Type B pancreatic cell (in vitro differentiated cells): ENCODE measurements at regions not wholly inside any gene's neighbourhood (a gene's known extent, or its start where the extent isn't known, plus 50 kb on each side); places are given as distances from the start of the nearest gene placed in this dataset.

ENCODE experiments used
- DNase-seq: peaks from one replicate; pipeline ENCODE4 v3.0.0; 2021; ENCODE audit warnings: mixed read lengths; ENCODE audit not compliant: unreplicated experiment; ENCODE audit errors: extremely low spot score
- H3K27ac Mint-ChIP-seq: 2 replicates; pipeline ENCODE4 v1.8.0; 2021; ENCODE audit warnings: mild to moderate bottlenecking, mixed read lengths
- H3K27me3 Mint-ChIP-seq: 2 replicates; pipeline ENCODE4 v1.8.0; 2021; ENCODE audit warnings: mixed read lengths
- H3K36me3 Mint-ChIP-seq: 2 replicates; pipeline ENCODE4 v1.8.0; 2021; ENCODE audit warnings: mixed read lengths
- H3K4me1 Mint-ChIP-seq: one replicate; pipeline ENCODE4 v1.8.0; 2021; ENCODE audit warnings: mixed read lengths; ENCODE audit not compliant: unreplicated experiment
- H3K4me3 Mint-ChIP-seq: 2 replicates; pipeline ENCODE4 v1.8.0; 2021; ENCODE audit warnings: mild to moderate bottlenecking, mixed read lengths
- H3K9me3 Mint-ChIP-seq: 2 replicates; pipeline ENCODE4 v1.8.0; 2021; ENCODE audit warnings: mixed read lengths
- TF ChIP-seq, protein P1 (sequence below): fragments of 200-600 bp; sonication (generic); conservative IDR thresholded peaks from 2 replicates; pipeline ENCODE4 v1.5.0; 2021; ENCODE audit warnings: antibody characterized with exemption, mild to moderate bottlenecking

DNA sequence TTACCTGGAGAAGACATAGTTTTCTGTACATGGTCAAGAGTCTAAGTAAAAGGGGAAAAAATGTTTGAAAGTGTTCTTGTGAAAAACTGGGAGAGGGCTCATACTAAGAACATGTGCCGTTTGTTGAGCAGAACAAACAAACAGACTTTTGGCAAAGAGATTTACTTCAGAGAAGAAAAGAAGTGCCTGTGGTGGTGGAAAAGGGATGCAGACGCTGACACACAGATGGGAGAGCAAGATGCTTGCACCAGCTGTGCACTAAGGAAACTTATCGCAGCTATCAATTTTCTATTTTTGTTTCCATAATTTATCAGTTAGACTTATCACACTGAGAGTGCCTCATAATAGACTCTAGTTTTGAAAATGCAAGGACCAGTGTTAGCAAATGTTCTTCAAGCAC lies 259.6 kb upstream of the PDZRN3 start:
- Mint-ChIP-seq H3K27me3 (peaks cover 3% of the 10 kb centered on the region), H3K9me3 (peaks cover 3% of the 10 kb centered on the region)
- TF ChIP-seq, protein P1, sequence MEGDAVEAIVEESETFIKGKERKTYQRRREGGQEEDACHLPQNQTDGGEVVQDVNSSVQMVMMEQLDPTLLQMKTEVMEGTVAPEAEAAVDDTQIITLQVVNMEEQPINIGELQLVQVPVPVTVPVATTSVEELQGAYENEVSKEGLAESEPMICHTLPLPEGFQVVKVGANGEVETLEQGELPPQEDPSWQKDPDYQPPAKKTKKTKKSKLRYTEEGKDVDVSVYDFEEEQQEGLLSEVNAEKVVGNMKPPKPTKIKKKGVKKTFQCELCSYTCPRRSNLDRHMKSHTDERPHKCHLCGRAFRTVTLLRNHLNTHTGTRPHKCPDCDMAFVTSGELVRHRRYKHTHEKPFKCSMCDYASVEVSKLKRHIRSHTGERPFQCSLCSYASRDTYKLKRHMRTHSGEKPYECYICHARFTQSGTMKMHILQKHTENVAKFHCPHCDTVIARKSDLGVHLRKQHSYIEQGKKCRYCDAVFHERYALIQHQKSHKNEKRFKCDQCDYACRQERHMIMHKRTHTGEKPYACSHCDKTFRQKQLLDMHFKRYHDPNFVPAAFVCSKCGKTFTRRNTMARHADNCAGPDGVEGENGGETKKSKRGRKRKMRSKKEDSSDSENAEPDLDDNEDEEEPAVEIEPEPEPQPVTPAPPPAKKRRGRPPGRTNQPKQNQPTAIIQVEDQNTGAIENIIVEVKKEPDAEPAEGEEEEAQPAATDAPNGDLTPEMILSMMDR = no peak

DNA sequence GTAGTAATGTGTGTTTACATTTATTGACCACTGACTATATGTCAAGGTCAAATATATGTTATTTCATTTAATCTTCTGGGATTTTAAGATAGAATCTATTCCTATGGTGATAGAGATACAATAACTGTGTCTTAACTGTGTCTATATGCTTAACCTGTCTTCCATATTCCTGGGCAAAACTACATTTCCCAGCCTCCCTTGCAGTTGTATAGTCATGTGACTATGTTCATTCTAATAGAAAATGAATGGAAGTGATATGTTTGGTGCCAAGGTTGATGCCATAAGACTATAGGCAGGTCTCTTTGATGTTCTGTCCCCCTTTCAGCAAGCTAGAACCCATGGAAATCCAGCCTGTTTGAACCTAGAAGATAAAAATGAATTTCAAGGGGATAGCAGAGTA lies 258.8 kb upstream of the PDZRN3 start:
- no peak overlapping the region for H3K27ac Mint-ChIP-seq
- no peaks in the 10 kb centered on the region for H3K4me1 Mint-ChIP-seq
- TF ChIP-seq, protein P1 = no peak
- H3K4me3 Mint-ChIP-seq = no peak overlapping the region
- no peak for DNase-seq
- peaks cover 3% of the 10 kb centered on the region for H3K9me3 Mint-ChIP-seq
- H3K27me3 Mint-ChIP-seq = peaks cover 3% of the 10 kb centered on the region
- no peaks in the 10 kb centered on the region for H3K36me3 Mint-ChIP-seq

More for the DNA sequence above, 259.6 kb upstream of the PDZRN3 start:
- Mint-ChIP-seq H3K4me3 (no peak overlapping the region), H3K4me1 (no peaks in the 10 kb centered on the region), H3K36me3 (no peaks in the 10 kb centered on the region), H3K27ac (no peak overlapping the region)
- no peak for DNase-seq

DNA sequence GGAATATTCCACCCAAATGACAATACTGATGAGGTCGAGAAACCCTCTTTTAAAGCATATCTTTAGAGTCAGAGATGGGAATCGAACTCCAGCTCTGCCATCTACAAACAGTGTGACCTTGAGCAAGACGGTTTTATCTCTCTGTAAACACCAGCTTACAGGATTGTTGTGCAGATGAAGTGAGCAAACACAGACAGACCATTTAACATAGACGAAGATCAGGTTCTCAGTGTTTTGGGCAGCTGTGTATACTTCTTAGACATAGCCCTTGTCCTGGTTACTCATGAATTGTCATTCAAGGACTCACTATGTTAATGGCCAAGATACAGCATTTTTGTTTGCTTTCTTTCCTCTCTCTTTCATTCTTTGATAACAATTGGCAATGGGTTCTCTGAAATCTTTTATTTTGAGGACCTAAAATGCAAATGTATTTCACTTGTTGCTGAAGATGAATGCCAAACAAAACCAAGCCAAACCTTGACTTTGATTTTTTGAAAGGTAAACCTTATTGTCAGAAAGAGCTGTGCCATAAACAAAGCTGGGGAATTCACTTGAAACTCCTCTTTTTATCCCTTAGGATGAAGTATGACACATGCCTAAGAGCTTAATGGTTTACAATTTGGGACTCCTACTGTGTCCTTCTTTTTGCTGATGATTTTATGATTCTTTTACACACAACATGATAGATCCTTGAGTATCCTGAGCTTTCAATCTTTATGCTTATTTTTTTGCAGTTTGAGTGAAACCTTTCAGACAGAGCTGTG lies 250.0 kb upstream of the PDZRN3 start:
- no peak for DNase-seq
- TF ChIP-seq, protein P1 = no peak
- H3K36me3 Mint-ChIP-seq = no peaks in the 10 kb centered on the region
- peaks cover 4% of the 10 kb centered on the region for H3K4me1 Mint-ChIP-seq
- no peak overlapping the region for H3K4me3 Mint-ChIP-seq
- no peaks in the 10 kb centered on the region for H3K27me3 Mint-ChIP-seq
- no peak overlapping the region for H3K27ac Mint-ChIP-seq
- H3K9me3 Mint-ChIP-seq = peaks cover 8% of the 10 kb centered on the region

DNA sequence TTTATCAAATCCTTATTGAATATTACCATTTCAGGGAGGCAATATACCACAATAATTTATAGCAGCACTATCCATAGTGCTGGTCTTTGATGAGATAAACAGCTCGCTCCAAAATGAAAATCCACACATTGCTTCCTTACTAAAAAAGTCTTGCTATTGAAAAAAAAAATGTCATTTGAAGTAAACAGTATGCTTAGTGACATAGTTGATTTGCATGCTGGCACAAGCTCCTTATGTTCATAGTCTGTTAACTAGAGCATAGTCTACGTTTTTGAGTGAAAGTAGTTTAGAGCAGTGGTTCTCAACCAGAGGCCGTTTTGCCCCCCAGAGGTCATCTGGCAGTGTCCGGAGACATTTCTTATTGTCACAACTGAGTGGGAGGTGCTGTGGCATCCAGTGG lies 249.4 kb upstream of the PDZRN3 start:
- H3K9me3 Mint-ChIP-seq = peaks cover 8% of the 10 kb centered on the region
- no peak overlapping the region for H3K27ac Mint-ChIP-seq
- no peak for DNase-seq
- no peak overlapping the region for H3K4me3 Mint-ChIP-seq
- H3K27me3 Mint-ChIP-seq = no peaks in the 10 kb centered on the region
- no peaks in the 10 kb centered on the region for H3K36me3 Mint-ChIP-seq
- H3K4me1 Mint-ChIP-seq = peaks cover 6% of the 10 kb centered on the region
- TF ChIP-seq, protein P1 = no peak

DNA sequence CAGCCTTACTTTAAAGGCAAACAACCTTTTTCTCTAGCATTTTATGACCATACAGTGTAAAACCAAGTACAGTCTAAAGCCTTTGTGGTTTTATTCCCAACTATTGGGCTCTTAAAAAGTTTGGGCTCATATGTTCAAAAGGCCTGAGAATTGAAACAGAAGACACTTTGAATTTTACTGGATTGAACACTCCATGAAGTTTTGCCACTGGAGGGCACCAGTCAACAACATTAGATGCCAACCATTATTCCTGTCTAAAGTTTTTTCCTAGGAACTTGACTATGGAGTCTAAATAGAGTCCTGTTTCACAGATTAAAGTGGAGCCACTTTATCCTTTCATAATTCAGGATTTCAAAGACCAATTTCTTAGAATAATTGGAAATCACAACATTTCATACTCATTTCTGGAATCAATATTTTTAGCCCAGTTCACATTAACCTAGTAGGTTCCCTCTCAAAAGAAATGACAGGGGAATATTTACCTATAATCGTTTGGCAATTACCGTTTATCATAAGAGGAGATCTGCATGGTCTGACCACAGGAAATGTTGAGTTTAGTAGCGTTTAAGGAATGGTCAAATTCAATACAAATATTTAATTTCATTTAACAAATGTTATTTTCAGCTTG lies 244.1 kb upstream of the PDZRN3 start:
- no peak overlapping the region for H3K4me3 Mint-ChIP-seq
- H3K4me1 Mint-ChIP-seq = peaks cover 12% of the 10 kb centered on the region
- no peaks in the 10 kb centered on the region for H3K27me3 Mint-ChIP-seq
- TF ChIP-seq, protein P1 = peak; percentile 84
- DNase-seq = no peak
- peaks cover 8% of the 10 kb centered on the region for H3K9me3 Mint-ChIP-seq
- H3K36me3 Mint-ChIP-seq = no peaks in the 10 kb centered on the region
- H3K27ac Mint-ChIP-seq = no peak overlapping the region
